K562 (cell line): ENCODE measurements at regions not wholly inside any gene's neighbourhood (a gene's known extent, or its start where the extent isn't known, plus 50 kb on each side); places are given as distances from the start of the nearest gene placed in this dataset.

Experiments used
- ATAC-seq: fragments of 200-7000 bp; cut with Tn5 transposase; 3 replicates; pipeline ENCODE4 v1.9.1; 2020; ENCODE audit warnings: moderate library complexity
- BruUV-seq: library from RNA; stranded (reverse); fragments of 400-500 nt; replicated peaks from 2 replicates; lab custom pipeline; 2021; lab: Mats Ljungman, UMichigan
- CTCF ChIA-PET: fragments of 300-600 bp; formaldehyde crosslinking; extraction: SDS; loops from one replicate; lab custom pipeline; 2021; ENCODE audit warnings: low intra/inter-chr PET ratio; lab: Yijun Ruan, JAX
- POLR2A ChIA-PET: fragments of 300-600, 350-650 bp; sonication (Branson Sonifier 250); formaldehyde crosslinking; extraction: SDS; loops from one replicate; lab custom pipeline; 2021; ENCODE audit warnings: antibody characterized with exemption, inconsistent platforms; lab: Yijun Ruan, JAX
- DNase-seq, 4 experiments: peaks; one replicate each; pipeline versions ENCODE4 v3.0.0 to v3.0.0-alpha.2; 2011 to 2018; ENCODE audit warnings: low spot score in 3 of 4, mixed read lengths in 3 of 4; ENCODE audit errors: extremely low read depth in 1 of 4
- FAIRE-seq: peaks from 2 replicates; lab custom pipeline; 2011; peaks lifted over from hg19 to GRCh38; lab: Jason Lieb, UNC
- H2AFZ ChIP-seq: 2 replicates; pipeline ENCODE4 v1.6.0; 2011; ENCODE audit warnings: low read depth, low read length, control low read depth, inconsistent platforms
- H3K27ac ChIP-seq: fragments of 200-600 bp; 3 replicates; pipeline ENCODE4 v1.8.0; 2011; ENCODE audit warnings: low read depth, mild to moderate bottlenecking, control low read depth, inconsistent platforms, low read length, moderate library complexity, mixed read lengths; ENCODE audit errors: extremely low read depth
- H3K27me3 ChIP-seq, 2 experiments: fragments of 300-600 bp in 1 of 2; 2 replicates in 1 of 2; 3 replicates in 1 of 2; pipeline versions ENCODE4 v1.6.0 to v1.8.0; 2011; ENCODE audit warnings: inconsistent platforms in 2 of 2, low read length in 2 of 2, mild to moderate bottlenecking in 1 of 2, mixed read lengths in 1 of 2, moderate library complexity in 1 of 2; ENCODE audit not compliant: control insufficient read depth in 2 of 2, insufficient read depth in 2 of 2
- H3K36me3 ChIP-seq: fragments of 300-600 bp; 3 replicates; pipeline ENCODE4 v1.8.0; 2011; ENCODE audit warnings: mild to moderate bottlenecking, low read length, inconsistent platforms; ENCODE audit not compliant: control insufficient read depth, insufficient read depth
- H3K4me1 ChIP-seq, 2 experiments: fragments of 200-600 bp in 1 of 2; replicated peaks in 1 of 2; 2 replicates in 1 of 2; 3 replicates in 1 of 2; pipeline versions ENCODE4 v1.5.1 to v1.8.0; 2011; ENCODE audit warnings: inconsistent platforms in 2 of 2, low read length in 2 of 2, mild to moderate bottlenecking in 1 of 2, mixed read lengths in 1 of 2, moderate library complexity in 1 of 2; ENCODE audit not compliant: control insufficient read depth in 2 of 2, insufficient read depth in 2 of 2
- H3K4me2 ChIP-seq: 2 replicates; pipeline ENCODE4 v1.6.1; 2011; ENCODE audit warnings: low read length, control low read depth, inconsistent platforms, mixed read lengths; ENCODE audit not compliant: insufficient read depth
- H3K4me3 ChIP-seq: fragments of 200-600 bp; sonication (generic), shearing (Covaris generic); 2 replicates; pipeline ENCODE4 v1.5.1; 2016; ENCODE audit warnings: control low read depth, inconsistent platforms
- H3K79me2 ChIP-seq: fragments of 200-600 bp; 3 replicates; pipeline ENCODE4 v1.8.0; 2011; ENCODE audit warnings: low read length, inconsistent platforms; ENCODE audit not compliant: control insufficient read depth, insufficient read depth
- H3K9ac ChIP-seq, 2 experiments: 2 replicates each; pipeline versions ENCODE4 v1.6.0 to v1.6.1; 2011; ENCODE audit warnings: low read depth in 2 of 2, low read length in 2 of 2, control low read depth in 1 of 2, inconsistent platforms in 1 of 2, mild to moderate bottlenecking in 1 of 2, mixed read lengths in 1 of 2; ENCODE audit not compliant: insufficient read depth in 1 of 2
- H3K9me1 ChIP-seq: one replicate; pipeline ENCODE4 v1.6.0; 2011; ENCODE audit warnings: inconsistent platforms, mild to moderate bottlenecking, low read length, moderate library complexity; ENCODE audit not compliant: control insufficient read depth, insufficient read depth
- H3K9me3 ChIP-seq: replicated peaks from 2 replicates; pipeline ENCODE4 v1.5.1; 2011; ENCODE audit warnings: low read depth, low read length, inconsistent platforms; ENCODE audit not compliant: control insufficient read depth, insufficient read depth
- H4K20me1 ChIP-seq: replicated peaks from 2 replicates; pipeline ENCODE4 v1.6.1; 2011; ENCODE audit warnings: low read length, inconsistent platforms, mixed read lengths; ENCODE audit not compliant: control insufficient read depth, insufficient read depth
- BCOR ChIP-seq: fragments of 450-650 bp; IDR thresholded peaks from 2 replicates; pipeline ENCODE4 v1.6.1; 2016
- E2F6 ChIP-seq, 2 experiments: IDR thresholded peaks; 2 replicates each; pipeline ENCODE4 v1.6.1; 2011; ENCODE audit warnings: borderline replicate concordance in 1 of 2, control low read depth in 1 of 2, low read depth in 1 of 2, low read length in 1 of 2, mild to moderate bottlenecking in 1 of 2, mixed read lengths in 1 of 2, moderate library complexity in 1 of 2; ENCODE audit not compliant: insufficient read depth in 1 of 2, insufficient read length in 1 of 2, poor library complexity in 1 of 2, severe bottlenecking in 1 of 2; ENCODE audit errors: extremely low read depth in 1 of 2
- ETV1 ChIP-seq: fragments of 450-650 bp; conservative IDR thresholded peaks from 2 replicates; pipeline ENCODE4 v1.6.1; 2016; ENCODE audit warnings: missing genetic modification characterization, control low read depth, low read depth, missing compliant biosample characterization
- HDAC3 ChIP-seq: fragments of 450-650 bp; IDR thresholded peaks from 2 replicates; pipeline ENCODE4 v1.6.1; 2018; ENCODE audit warnings: borderline replicate concordance, mild to moderate bottlenecking, moderate library complexity; ENCODE audit not compliant: partially characterized antibody
- NR2C2 ChIP-seq, 2 experiments: fragments of 200-800 bp in 1 of 2; sonication (Bioruptor generic) in 1 of 2; sonication (generic) in 1 of 2; formaldehyde crosslinking in 1 of 2; IDR thresholded peaks; 2 replicates each; pipeline versions ENCODE4 v1.6.1 to v1.8.0; 2016 to 2022; ENCODE audit warnings: mild to moderate bottlenecking in 1 of 2, missing compliant biosample characterization in 1 of 2, missing genetic modification characterization in 1 of 2, missing genetic modification reagents in 1 of 2
- POU5F1 ChIP-seq: fragments of 150-350 bp; IDR thresholded peaks from 2 replicates; pipeline ENCODE4 v1.6.1; 2014; ENCODE audit warnings: borderline replicate concordance, low read length, low read depth, mild to moderate bottlenecking; ENCODE audit not compliant: partially characterized antibody
- SMARCB1 ChIP-seq: IDR thresholded peaks from 2 replicates; pipeline ENCODE4 v1.6.1; 2011; ENCODE audit warnings: improper control_type of control experiment, low read depth; ENCODE audit not compliant: insufficient read length
- USF2 ChIP-seq: sonication (generic); formaldehyde crosslinking; IDR thresholded peaks from 2 replicates; pipeline ENCODE4 v1.5.0; 2020; ENCODE audit warnings: missing genetic modification reagents
- ZNF146 ChIP-seq: IDR thresholded peaks from one replicate; pipeline ENCODE4 v1.6.1; 2018; ENCODE audit warnings: missing compliant biosample characterization; ENCODE audit not compliant: unreplicated experiment
- ZNF316 ChIP-seq: fragments of 450-650 bp; IDR thresholded peaks from 2 replicates; pipeline ENCODE4 v1.6.1; 2016
- ZNF589 ChIP-seq: fragments of 200-800 bp; sonication (Bioruptor generic); IDR thresholded peaks from 2 replicates; pipeline ENCODE4 v1.6.1; 2016; ENCODE audit warnings: low read depth, missing genetic modification characterization, missing compliant biosample characterization
- WGBS: fragments of 100-300 bp; shearing (Covaris generic); methylation state at CpG from one replicate; pipeline ENCODE4 v1.1.6; 2016; ENCODE audit warnings: low coverage, mixed read lengths; ENCODE audit not compliant: insufficient coverage; ENCODE audit errors: missing lambda C conversion rate; 5-methylcytosine and 5-hydroxymethylcytosine counted together
- in situ Hi-C: fragments of 300-500 bp; cut with MboI; formaldehyde crosslinking; loops from 4 replicates; pipeline ENCODE4 v1.15.0; 2018; ENCODE audit warnings: inconsistent platforms, mixed read lengths
- intact Hi-C: fragments of 100-400 bp; cut with micrococcal nuclease; formaldehyde crosslinking; loops from 2 replicates; pipeline ENCODE4 v1.14.2; 2022
- TF ChIP-seq, protein P1 (sequence below): sonication (generic); formaldehyde crosslinking; IDR thresholded peaks from 2 replicates; pipeline ENCODE4 v1.9.0; 2022; ENCODE audit warnings: mild to moderate bottlenecking, missing genetic modification reagents

GRCh38 chr7:427506-428103 is 92.0 kb downstream of the PDGFA start:
- Histone ChIP-seq H3K9me1 (no peaks in the 10 kb centered on the region), H3K79me2 (no peaks in the 10 kb centered on the region), H3K36me3 (no peaks in the 10 kb centered on the region), H3K4me2 (no peak overlapping the region), H3K27ac (no peak overlapping the region), H3K9ac (no peak overlapping the region), H3K4me1 (peaks cover 0 to 29% of the 10 kb centered on the region in 2 experiments; a peak in 2 of 5 replicates), H2AFZ (no peak overlapping the region), H3K9me3 (no peaks in the 10 kb centered on the region), H3K4me3 (no peak overlapping the region), H3K27me3 (peaks cover 47 to 94% of the 10 kb centered on the region in 2 experiments), H4K20me1 (peaks cover 19% of the 10 kb centered on the region; the same call in 1 of the 2 replicates)
- FAIRE-seq (no peak), DNase-seq (no peak), ATAC-seq (no peak)
- intact Hi-C loops (no loop called here), in situ Hi-C loops (no loop called here)
- 19% methylated on average over 18 of the region's 18 CpGs for WGBS
- BruUV-seq = no TSS peak
- CTCF ChIA-PET = no interaction called here
- POLR2A ChIA-PET = interaction anchor here (0.9 kb wide), 1 partner anchor 14 kb away, joined by 3 read pairs; no protein-coding TSS in a partner anchor
- TF ChIP-seq ZNF316 (0 out of 2 replicates have a peak, but pooled peaks have one; percentile 2), ZNF146 (CRISPR knock-in tag) (peak; percentile 98), BCOR (peak; percentile 62), ZNF589 (CRISPR knock-in tag) (no peak)

DNA sequence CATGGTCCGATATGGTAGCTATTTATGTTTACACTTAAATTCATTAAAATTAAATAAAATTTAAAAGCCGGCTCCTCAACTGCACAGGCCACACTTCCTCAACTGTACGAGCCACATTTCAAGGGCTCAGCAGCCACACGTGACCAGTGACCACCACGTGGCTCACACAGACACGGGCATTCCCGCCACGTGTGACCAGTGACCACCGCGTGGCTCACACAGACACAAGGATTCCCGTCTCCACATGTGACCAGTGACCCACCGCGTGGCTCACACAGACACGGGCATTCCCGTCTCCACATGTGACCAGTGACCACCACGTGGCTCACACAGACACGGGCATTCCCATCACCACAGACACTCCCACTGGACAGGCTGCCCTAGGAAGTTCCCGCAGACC is 91.3 kb downstream of the PDGFA start:
- FAIRE-seq = no peak
- BruUV-seq = no TSS peak
- H3K27ac ChIP-seq = no peak overlapping the region
- no peak for TF ChIP-seq SMARCB1
- no peak for TF ChIP-seq ETV1 (tag)
- TF ChIP-seq BCOR = no peak
- no peak for TF ChIP-seq HDAC3
- no peak for TF ChIP-seq NR2C2 (CRISPR knock-in tag; IDR thresholded peaks at IDR 0.05)
- TF ChIP-seq NR2C2 (tag; IDR thresholded peaks at IDR 0.05) = no peak
- TF ChIP-seq E2F6 (IDR thresholded peaks at IDR 0.05; ENCODE audit: borderline replicate concordance in 1 of 2, extremely low read depth in 1 of 2, insufficient read depth in 1 of 2, insufficient read length in 1 of 2, low read depth in 1 of 2, low read length in 1 of 2, poor library complexity in 1 of 2, severe bottlenecking in 1 of 2) = peak; percentile 38 to 74
- no peak for TF ChIP-seq POU5F1
- TF ChIP-seq USF2 (CRISPR knock-in tag) = peak; percentile 36; the same call in 1 of the 2 replicates
- TF ChIP-seq, protein P1, sequence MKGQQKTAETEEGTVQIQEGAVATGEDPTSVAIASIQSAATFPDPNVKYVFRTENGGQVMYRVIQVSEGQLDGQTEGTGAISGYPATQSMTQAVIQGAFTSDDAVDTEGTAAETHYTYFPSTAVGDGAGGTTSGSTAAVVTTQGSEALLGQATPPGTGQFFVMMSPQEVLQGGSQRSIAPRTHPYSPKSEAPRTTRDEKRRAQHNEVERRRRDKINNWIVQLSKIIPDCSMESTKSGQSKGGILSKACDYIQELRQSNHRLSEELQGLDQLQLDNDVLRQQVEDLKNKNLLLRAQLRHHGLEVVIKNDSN (CRISPR knock-in tag) = peak; percentile 72

More for the DNA sequence above, 91.3 kb downstream of the PDGFA start:
- no peak for DNase-seq
- Histone ChIP-seq H2AFZ (no peak overlapping the region), H3K4me2 (no peak overlapping the region), H3K27me3 (peaks cover 48 to 94% of the 10 kb centered on the region in 2 experiments), H3K79me2 (no peaks in the 10 kb centered on the region), H3K9me1 (no peaks in the 10 kb centered on the region), H3K36me3 (no peaks in the 10 kb centered on the region), H3K4me1 (peaks cover 0 to 33% of the 10 kb centered on the region in 2 experiments; a peak in 2 of 5 replicates), H3K9ac (no peak overlapping the region), H3K9me3 (no peaks in the 10 kb centered on the region), H3K4me3 (no peak overlapping the region), H4K20me1 (peaks cover 19% of the 10 kb centered on the region; the same call in 1 of the 2 replicates)
- WGBS = 40% methylated on average over 18 of the region's 18 CpGs
- CTCF ChIA-PET = no interaction called here
- no peak for ATAC-seq
- POLR2A ChIA-PET = no interaction called here
- in situ Hi-C loops (no loop called here), intact Hi-C loops (no loop called here)
